HFF-Myc (cell line): ENCODE measurements at regions not wholly inside any gene's neighbourhood (a gene's known extent, or its start where the extent isn't known, plus 50 kb on each side); places are given as distances from the start of the nearest gene placed in this dataset.

Experiments
- DNase-seq: peaks from one replicate; pipeline ENCODE4 v3.0.0-alpha.2; 2011; ENCODE audit warnings: low read depth; ENCODE audit errors: extremely low read depth
- H3K4me3 ChIP-seq: replicated peaks from 2 replicates; pipeline ENCODE4 v1.5.1; 2011; ENCODE audit warnings: low read depth, mild to moderate bottlenecking, control low read depth, low read length
- TF ChIP-seq, protein P1 (sequence below): IDR thresholded peaks from 2 replicates; pipeline ENCODE4 v1.5.1; 2012; ENCODE audit warnings: mild to moderate bottlenecking, low read depth, low read length, control low read depth; ENCODE audit errors: missing control alignments

DNA sequence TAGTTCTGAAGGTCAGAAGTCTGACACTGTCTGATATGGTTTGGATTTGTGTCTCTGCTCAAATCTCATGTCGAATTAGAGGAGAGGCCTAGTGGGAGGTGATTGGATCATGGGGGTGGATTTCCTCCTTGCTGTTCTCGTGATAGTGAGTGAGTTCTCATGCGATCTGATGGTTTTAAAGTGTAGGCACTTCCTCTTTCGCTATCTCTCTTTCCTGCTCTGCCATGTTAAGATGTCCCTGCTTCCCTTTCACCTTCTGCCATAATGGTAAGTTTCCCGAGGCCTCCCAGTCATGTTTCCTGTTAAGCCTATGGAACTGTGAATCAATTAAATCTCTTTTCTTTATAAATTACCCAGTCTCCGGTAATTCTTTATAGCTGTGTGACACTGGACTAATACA lies 84.1 kb upstream of the TMTC1 start:
- H3K4me3 ChIP-seq: no peak overlapping the region
- DNase-seq: no peak
- TF ChIP-seq, protein P1, sequence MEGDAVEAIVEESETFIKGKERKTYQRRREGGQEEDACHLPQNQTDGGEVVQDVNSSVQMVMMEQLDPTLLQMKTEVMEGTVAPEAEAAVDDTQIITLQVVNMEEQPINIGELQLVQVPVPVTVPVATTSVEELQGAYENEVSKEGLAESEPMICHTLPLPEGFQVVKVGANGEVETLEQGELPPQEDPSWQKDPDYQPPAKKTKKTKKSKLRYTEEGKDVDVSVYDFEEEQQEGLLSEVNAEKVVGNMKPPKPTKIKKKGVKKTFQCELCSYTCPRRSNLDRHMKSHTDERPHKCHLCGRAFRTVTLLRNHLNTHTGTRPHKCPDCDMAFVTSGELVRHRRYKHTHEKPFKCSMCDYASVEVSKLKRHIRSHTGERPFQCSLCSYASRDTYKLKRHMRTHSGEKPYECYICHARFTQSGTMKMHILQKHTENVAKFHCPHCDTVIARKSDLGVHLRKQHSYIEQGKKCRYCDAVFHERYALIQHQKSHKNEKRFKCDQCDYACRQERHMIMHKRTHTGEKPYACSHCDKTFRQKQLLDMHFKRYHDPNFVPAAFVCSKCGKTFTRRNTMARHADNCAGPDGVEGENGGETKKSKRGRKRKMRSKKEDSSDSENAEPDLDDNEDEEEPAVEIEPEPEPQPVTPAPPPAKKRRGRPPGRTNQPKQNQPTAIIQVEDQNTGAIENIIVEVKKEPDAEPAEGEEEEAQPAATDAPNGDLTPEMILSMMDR: no peak

DNA sequence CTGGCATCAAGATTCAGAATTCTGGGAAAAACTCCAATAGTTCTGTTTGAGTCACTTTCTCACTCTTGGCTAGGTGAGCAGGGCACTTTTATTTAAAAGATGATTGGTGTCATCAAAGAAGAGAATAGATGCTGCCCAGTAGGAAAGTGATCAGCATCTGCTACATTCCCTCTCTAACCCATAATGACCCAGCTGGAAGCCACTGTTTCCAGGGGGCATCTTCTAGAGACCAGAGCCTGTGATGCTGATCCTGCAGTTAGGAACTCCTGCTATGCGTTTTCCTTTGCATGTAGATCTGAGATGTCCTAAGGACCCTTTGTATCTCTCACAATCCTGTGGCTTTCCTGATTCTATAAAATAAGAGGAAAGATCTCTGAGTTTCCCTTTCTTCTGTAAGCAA lies 79.9 kb upstream of the TMTC1 start:
- H3K4me3 ChIP-seq: no peak overlapping the region
- DNase-seq: no peak
- TF ChIP-seq, protein P1: no peak

DNA sequence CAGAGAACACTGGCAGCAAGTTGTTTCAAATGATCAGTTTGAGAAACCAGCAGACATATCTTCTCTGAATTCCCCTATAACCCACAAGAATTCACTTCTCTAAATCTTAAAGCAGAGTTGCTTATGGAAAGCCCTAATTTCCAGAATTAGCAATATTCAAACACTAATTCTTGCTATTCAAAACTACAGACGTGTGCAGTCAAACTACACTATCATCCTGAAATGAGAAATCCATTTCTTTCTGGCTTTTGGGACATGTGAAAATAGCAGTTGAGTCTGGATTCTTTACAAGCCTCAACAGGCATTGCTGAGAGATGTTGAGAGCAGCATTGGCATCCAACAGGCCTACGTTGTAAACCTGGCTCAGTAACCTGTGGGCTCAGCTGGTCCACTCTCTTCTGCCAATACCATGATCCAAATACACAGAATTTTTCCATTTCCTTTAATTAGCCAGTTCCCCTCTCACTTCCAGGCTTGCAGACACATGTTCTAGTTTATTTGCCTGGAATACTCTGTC lies 74.6 kb upstream of the TMTC1 start:
- DNase-seq: no peak

DNA sequence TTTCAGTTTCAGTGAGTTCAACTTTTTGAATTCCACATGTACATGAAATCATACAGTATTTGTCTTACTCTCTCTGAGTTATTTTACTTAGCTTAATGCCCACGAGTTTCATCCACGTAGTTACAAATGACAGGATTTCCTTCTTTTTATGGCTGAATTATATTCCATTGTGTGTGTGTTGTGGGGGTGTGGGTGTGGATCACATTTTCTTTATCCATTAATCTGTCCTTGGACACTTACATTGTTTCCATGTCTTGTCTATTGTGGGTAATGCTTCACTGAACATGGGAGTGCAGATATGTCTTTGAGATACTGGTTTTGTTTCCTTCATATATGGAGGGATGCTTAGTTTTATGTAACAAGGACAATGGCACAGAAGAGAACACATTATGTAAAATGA lies 63.5 kb upstream of the TMTC1 start:
- no peak for DNase-seq
- H3K4me3 ChIP-seq: no peak overlapping the region
- TF ChIP-seq, protein P1: no peak

More for the DNA sequence above, 74.6 kb upstream of the TMTC1 start:
- TF ChIP-seq, protein P1: no peak
- no peak overlapping the region for H3K4me3 ChIP-seq

- no peak for DNase-seq
- no peak overlapping the region for H3K4me3 ChIP-seq
- TF ChIP-seq, protein P1: no peak
Measured at GRCh38 chr12:29844667-29845066, 60.9 kb upstream of the TMTC1 start.

DNA sequence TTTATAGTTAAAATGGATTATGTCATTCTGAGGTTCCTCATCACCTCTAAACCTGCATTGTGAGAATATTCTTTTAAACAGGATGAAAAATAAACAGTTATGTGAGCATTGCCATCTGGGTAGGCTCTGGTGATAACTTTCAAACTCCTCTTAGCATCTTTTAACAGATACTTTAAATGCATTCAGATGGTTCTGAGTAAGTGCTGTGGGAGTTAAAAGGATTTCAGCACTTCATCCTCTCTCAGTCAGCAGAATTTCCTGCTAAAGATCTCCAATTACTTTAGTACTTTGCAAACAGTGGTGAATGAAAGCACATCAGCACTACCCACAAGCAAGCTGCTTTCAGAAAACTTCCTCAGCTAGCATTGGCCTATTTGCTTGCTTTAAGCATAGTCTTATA lies 59.3 kb upstream of the TMTC1 start:
- no peak overlapping the region for H3K4me3 ChIP-seq
- TF ChIP-seq, protein P1: no peak
- no peak for DNase-seq

GRCh38 chr12:29838768-29839167 lies 55.0 kb upstream of the TMTC1 start:
- no peak overlapping the region for H3K4me3 ChIP-seq
- no peak for DNase-seq
- TF ChIP-seq, protein P1: no peak
